PC-9 (cell line): ENCODE measurements at regions not wholly inside any gene's neighbourhood (a gene's known extent, or its start where the extent isn't known, plus 50 kb on each side); places are given as distances from the start of the nearest gene placed in this dataset.

Experiments
- BruUV-seq: library from RNA; stranded (reverse); fragments of 400-500 nt; replicated peaks from 2 replicates; lab custom pipeline; 2021; lab: Mats Ljungman, UMichigan
- CTCF ChIA-PET: fragments of 300-600 bp; sonication (Branson Sonifier 250); formaldehyde crosslinking; loops from one replicate; lab custom pipeline; 2022; ENCODE audit warnings: antibody characterized with exemption; lab: Charles Lee
- POLR2A ChIA-PET: fragments of 300-600 bp; sonication (Branson Sonifier 250); formaldehyde crosslinking; loops from one replicate; lab custom pipeline; 2022; ENCODE audit warnings: antibody characterized with exemption; ENCODE audit not compliant: unreplicated experiment; lab: Charles Lee
- DNase-seq, 2 experiments: peaks; one replicate each; pipeline versions ENCODE4 v3.0.0 to v3.0.0-alpha.2; 2015 to 2022; ENCODE audit warnings: mixed read lengths in 1 of 2
- H2AFZ ChIP-seq: fragments of 200-600 bp; sonication (generic); 2 replicates; pipeline ENCODE4 v1.8.1; 2017; ENCODE audit warnings: antibody characterized with exemption
- H3F3A ChIP-seq: fragments of 200-600 bp; sonication (generic); 2 replicates; pipeline ENCODE4 v1.8.1; 2017; ENCODE audit warnings: antibody characterized with exemption, mild to moderate bottlenecking, low read depth; ENCODE audit not compliant: insufficient read depth
- H3K27ac ChIP-seq: fragments of 200-600 bp; sonication (generic); 2 replicates; pipeline ENCODE4 v1.6.1; 2016; ENCODE audit warnings: mixed run types
- H3K27me3 ChIP-seq: fragments of 200-600 bp; sonication (generic); 2 replicates; pipeline ENCODE4 v1.6.1; 2016; ENCODE audit warnings: low read depth, mixed run types; ENCODE audit not compliant: insufficient read depth
- H3K36me3 ChIP-seq: fragments of 200-600 bp; sonication (generic); 2 replicates; pipeline ENCODE4 v1.6.1; 2016; ENCODE audit warnings: low read depth, mixed run types
- H3K4me1 ChIP-seq: fragments of 200-600 bp; sonication (generic); replicated peaks from 2 replicates; pipeline ENCODE4 v1.6.1; 2016; ENCODE audit warnings: mixed run types; ENCODE audit not compliant: insufficient read depth
- H3K4me2 ChIP-seq: fragments of 200-600 bp; sonication (generic); 2 replicates; pipeline ENCODE4 v1.6.1; 2017; ENCODE audit warnings: mixed run types
- H3K4me3 ChIP-seq: fragments of 200-600 bp; sonication (generic); 2 replicates; pipeline ENCODE4 v1.6.1; 2016; ENCODE audit warnings: mixed run types
- H3K79me2 ChIP-seq: fragments of 200-600 bp; sonication (generic); 2 replicates; pipeline ENCODE4 v1.6.1; 2017; ENCODE audit warnings: low read depth, mixed run types
- H3K9me2 ChIP-seq: fragments of 200-600 bp; sonication (generic); 2 replicates; pipeline ENCODE4 v1.8.1; 2017; ENCODE audit warnings: mild to moderate bottlenecking; ENCODE audit not compliant: insufficient read depth
- H3K9me3 ChIP-seq: fragments of 200-600 bp; sonication (generic); 2 replicates; pipeline ENCODE4 v1.8.1; 2016; ENCODE audit warnings: low read depth; ENCODE audit not compliant: insufficient read depth
- H4K20me1 ChIP-seq: fragments of 200-600 bp; sonication (generic); 2 replicates; pipeline ENCODE4 v1.8.1; 2017; ENCODE audit not compliant: insufficient read depth
- EZH2 ChIP-seq: fragments of 200-600 bp; sonication (generic); IDR thresholded peaks from 2 replicates; pipeline ENCODE4 v1.8.0; 2017; ENCODE audit warnings: antibody characterized with exemption, low read depth
- intact Hi-C: fragments of 100-400 bp; cut with micrococcal nuclease; formaldehyde crosslinking; loops from one replicate; pipeline ENCODE4 v1.10.0; 2022; ENCODE audit not compliant: unreplicated experiment
- TF ChIP-seq, protein P1 (sequence below): fragments of 200-600 bp; sonication (generic); conservative IDR thresholded peaks from 2 replicates; pipeline ENCODE4 v1.6.1; 2017; ENCODE audit warnings: mixed run types, antibody characterized with exemption, mild to moderate bottlenecking, moderate library complexity

DNA sequence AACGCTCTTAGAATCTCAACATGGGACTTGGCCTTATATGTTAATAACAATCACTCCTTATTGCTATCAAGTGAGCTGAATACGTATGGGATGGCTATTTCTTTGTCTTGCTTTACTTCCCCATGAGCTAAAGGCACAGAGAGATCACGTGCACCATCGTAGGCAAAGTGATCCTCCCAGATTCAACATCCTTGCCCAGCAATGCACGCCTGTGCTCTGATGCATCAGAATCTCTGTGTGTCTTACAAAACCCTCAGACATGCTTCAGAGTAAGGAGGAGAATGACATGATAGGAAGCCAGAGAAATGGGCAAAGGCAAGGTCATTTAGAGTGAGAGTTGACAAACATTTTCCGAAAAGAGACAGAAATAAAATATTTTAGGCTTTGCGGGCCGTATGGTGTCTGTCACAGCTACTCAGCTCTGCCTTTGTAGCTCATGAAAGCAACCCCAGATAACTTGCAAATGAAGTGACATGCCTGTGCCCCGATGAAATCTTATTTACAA, 277.6 kb upstream of the CDH4 start:
- Histone ChIP-seq H3K4me1 (no peaks in the 10 kb centered on the region), H3K4me2 (no peak overlapping the region), H4K20me1 (no peaks in the 10 kb centered on the region; the same call in 1 of the 2 replicates), H3K27ac (no peak overlapping the region), H2AFZ (no peak overlapping the region), H3K36me3 (no peaks in the 10 kb centered on the region), H3K4me3 (no peak overlapping the region), H3K9me2 (no peaks in the 10 kb centered on the region), H3K9me3 (no peaks in the 10 kb centered on the region), H3K79me2 (no peaks in the 10 kb centered on the region), H3F3A (no peaks in the 10 kb centered on the region), H3K27me3 (peaks cover 66% of the 10 kb centered on the region)
- no peak for DNase-seq
- no peak for TF ChIP-seq EZH2
- CTCF ChIA-PET = no interaction called here
- intact Hi-C loops = no loop called here
- POLR2A ChIA-PET = no interaction called here
- BruUV-seq = no TSS peak

DNA sequence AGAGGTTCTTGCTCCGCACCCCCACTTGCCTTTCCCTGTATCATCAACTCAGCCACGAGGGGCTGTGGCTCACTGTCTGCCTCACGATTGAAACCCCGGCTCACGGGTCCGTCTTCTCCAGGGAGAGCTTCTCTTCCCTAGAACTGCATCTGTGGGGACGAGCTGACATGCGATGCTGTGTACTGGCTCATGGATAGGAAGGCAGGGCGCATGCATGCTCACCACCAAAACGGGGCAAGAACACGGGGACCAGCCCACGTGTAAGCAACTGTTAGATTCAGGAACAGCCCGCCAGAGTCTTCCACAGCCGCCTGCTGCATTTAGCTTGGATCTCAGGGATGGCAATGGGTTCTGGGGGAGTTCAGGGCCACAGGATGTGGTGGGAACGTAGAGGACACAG, 275.9 kb upstream of the CDH4 start:
- peaks cover 59% of the 10 kb centered on the region for H3K27me3 ChIP-seq
- H3F3A ChIP-seq = no peaks in the 10 kb centered on the region
- H3K4me3 ChIP-seq = no peak overlapping the region
- no peak overlapping the region for H3K4me2 ChIP-seq
- POLR2A ChIA-PET = no interaction called here
- no peaks in the 10 kb centered on the region; the same call in 1 of the 2 replicates for H4K20me1 ChIP-seq
- TF ChIP-seq, protein P1, sequence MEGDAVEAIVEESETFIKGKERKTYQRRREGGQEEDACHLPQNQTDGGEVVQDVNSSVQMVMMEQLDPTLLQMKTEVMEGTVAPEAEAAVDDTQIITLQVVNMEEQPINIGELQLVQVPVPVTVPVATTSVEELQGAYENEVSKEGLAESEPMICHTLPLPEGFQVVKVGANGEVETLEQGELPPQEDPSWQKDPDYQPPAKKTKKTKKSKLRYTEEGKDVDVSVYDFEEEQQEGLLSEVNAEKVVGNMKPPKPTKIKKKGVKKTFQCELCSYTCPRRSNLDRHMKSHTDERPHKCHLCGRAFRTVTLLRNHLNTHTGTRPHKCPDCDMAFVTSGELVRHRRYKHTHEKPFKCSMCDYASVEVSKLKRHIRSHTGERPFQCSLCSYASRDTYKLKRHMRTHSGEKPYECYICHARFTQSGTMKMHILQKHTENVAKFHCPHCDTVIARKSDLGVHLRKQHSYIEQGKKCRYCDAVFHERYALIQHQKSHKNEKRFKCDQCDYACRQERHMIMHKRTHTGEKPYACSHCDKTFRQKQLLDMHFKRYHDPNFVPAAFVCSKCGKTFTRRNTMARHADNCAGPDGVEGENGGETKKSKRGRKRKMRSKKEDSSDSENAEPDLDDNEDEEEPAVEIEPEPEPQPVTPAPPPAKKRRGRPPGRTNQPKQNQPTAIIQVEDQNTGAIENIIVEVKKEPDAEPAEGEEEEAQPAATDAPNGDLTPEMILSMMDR = no peak
- TF ChIP-seq EZH2 = no peak
- no peaks in the 10 kb centered on the region; the same call in 1 of the 2 replicates for H3K9me3 ChIP-seq
- DNase-seq = no peak
- H3K36me3 ChIP-seq = no peaks in the 10 kb centered on the region
- no peaks in the 10 kb centered on the region for H3K9me2 ChIP-seq
- H3K27ac ChIP-seq = no peak overlapping the region
- no TSS peak for BruUV-seq
- CTCF ChIA-PET = no interaction called here
- H2AFZ ChIP-seq = no peak overlapping the region
- no peaks in the 10 kb centered on the region for H3K79me2 ChIP-seq
- no peaks in the 10 kb centered on the region for H3K4me1 ChIP-seq
- intact Hi-C loops = no loop called here

DNA sequence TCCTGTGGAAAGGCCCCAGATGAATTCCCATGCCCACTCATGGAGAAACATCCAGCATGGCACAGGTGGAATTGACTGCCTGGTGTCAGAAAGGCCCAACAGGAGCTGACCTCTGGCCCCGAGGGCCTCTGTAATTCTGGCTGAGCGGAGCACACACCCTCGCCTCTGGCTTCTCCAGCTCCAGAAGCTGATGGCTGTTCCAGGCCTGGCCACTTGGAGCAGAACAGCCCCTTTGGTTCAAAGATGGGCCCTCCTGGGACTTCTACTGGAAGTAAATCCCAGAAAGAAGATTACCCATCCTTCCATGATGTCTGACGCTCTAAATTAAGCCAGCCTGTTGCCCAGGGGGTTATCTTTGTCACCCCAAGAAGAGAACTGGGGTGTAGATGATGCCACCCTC, 275.1 kb upstream of the CDH4 start:
- intact Hi-C loops = no loop called here
- Histone ChIP-seq H3F3A (no peaks in the 10 kb centered on the region), H3K27ac (no peak overlapping the region), H3K36me3 (no peaks in the 10 kb centered on the region), H3K27me3 (peaks cover 59% of the 10 kb centered on the region), H2AFZ (no peak overlapping the region), H3K4me3 (no peak overlapping the region), H3K9me3 (no peaks in the 10 kb centered on the region; the same call in 1 of the 2 replicates), H3K79me2 (no peaks in the 10 kb centered on the region), H4K20me1 (no peaks in the 10 kb centered on the region; the same call in 1 of the 2 replicates), H3K9me2 (no peaks in the 10 kb centered on the region), H3K4me2 (no peak overlapping the region), H3K4me1 (no peaks in the 10 kb centered on the region)
- TF ChIP-seq, protein P1 = no peak
- TF ChIP-seq EZH2 = no peak
- POLR2A ChIA-PET = no interaction called here
- CTCF ChIA-PET = no interaction called here
- no TSS peak for BruUV-seq
- no peak for DNase-seq

DNA sequence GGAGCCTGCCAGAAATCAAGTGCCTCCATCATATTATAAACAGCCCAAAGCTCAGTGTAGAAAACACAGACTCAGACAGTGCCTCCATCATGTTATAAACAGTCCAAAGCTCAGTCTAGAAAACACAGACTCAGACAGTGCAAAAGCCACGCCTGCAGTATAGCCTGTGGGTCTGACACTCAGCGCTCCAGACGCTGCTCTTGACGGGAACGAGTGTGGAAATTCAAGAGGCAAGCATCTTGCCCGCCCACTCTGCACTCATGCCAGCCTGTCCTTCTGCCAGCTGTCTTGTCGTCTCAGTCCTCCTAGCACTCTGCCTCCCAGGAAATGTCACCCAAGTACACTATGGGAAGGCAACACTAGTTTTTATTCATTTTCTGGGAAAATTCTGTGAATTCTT, 274.2 kb upstream of the CDH4 start:
- TF ChIP-seq, protein P1 = no peak
- no peak for TF ChIP-seq EZH2
- Histone ChIP-seq H3K4me3 (no peak overlapping the region), H3K27ac (no peak overlapping the region), H3F3A (no peaks in the 10 kb centered on the region), H3K9me3 (no peaks in the 10 kb centered on the region; the same call in 1 of the 2 replicates), H3K4me1 (no peaks in the 10 kb centered on the region), H3K4me2 (no peak overlapping the region), H4K20me1 (no peaks in the 10 kb centered on the region; the same call in 1 of the 2 replicates), H3K36me3 (no peaks in the 10 kb centered on the region), H3K9me2 (no peaks in the 10 kb centered on the region), H3K79me2 (no peaks in the 10 kb centered on the region), H3K27me3 (peaks cover 51% of the 10 kb centered on the region), H2AFZ (no peak overlapping the region)
- DNase-seq = no peak
- intact Hi-C loops = no loop called here
- no TSS peak for BruUV-seq
- ChIA-PET POLR2A (no interaction called here), CTCF (no interaction called here)
